HG03066 (cell line): ENCODE measurements at regions not wholly inside any gene's neighbourhood (a gene's known extent, or its start where the extent isn't known, plus 50 kb on each side); places are given as distances from the start of the nearest gene placed in this dataset.

Experiments used
- ATAC-seq: cut with Tn5 transposase; IDR thresholded peaks from one replicate; pipeline ENCODE4 v1.9.1; 2021; ENCODE audit warnings: low read depth; ENCODE audit not compliant: unreplicated experiment

- no peak for ATAC-seq
Observed at GRCh38 chr6:119633461-119633860, 283.9 kb upstream of the MAN1A1 start.

GRCh38 chr6:119630561-119631192, 281.1 kb upstream of the MAN1A1 start:
- no peak for ATAC-seq

DNA sequence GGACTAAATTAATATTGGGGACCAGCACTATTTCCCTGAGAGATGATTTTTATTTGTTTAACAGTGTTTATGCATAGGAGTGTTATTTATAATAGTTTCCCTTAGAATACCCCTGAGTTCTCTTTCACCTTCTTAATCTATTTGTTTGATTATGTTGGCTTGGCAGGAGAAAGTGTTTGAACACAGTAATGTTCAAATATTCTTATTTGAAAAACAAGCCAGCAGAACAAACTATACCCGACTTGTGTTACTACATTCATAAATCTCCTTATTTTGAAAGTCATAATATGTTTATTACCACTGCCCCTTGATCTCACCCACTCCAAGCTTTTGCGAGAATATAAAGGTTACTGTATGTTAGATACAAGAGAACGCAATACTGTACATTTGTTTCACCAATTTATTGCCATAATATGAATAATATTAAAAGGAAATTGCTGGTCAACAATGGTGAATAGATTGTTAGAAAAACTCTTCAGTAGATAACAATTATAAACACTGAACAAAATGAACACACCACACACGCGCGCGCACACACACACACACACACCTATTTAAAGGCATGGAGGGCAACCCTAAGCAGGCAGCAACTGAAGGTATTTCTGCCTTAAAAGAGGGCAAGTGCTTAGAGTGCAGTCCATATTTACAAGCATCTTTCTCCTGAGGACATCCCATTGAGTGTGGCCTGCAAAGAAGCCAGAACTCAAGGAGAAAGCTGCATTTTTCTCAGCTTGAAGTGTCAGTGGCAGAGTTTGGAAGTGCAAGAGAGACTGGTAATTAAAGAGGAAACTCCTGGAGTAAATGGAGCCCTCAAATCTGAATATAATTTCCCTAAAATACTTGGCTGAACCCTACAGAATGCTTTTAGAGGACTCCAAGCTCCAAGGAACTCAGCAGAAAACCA, 279.4 kb upstream of the MAN1A1 start:
- ATAC-seq, result no peak

DNA sequence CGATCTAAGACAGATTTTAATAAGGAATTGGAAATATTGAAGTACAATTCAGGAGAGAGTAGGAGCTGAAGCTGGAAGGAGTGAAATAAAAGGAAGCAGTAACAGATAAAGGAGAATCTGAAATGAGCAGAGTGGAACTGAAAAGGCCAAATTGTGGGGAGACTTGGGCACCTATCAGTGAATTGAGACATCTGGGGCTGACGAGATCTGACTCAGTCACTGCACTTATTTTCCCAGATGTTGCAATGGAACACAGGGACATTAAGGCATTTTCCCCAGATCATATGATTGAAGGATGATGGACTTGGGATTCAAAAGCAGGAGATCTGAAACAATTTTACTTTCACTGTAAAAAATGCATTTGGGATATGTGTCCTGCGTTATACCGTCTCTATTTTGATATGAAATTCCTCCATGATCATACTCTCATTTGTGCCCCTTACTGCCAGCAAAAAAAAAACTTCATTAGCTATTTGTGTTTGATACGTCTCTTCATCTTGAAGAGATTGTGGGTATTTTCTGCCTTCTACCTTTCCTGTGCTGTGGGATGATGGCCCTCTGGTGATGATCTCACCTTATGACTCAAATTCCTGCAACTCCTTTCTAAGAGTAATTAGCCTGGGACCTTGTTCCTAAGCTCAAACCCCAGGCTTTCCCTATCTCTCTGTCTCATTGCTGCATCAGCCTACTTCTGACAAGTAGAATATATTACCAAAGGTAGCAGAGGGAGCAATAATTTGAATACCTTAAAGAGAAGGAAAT, 278.5 kb upstream of the MAN1A1 start:
- ATAC-seq, result no peak

DNA sequence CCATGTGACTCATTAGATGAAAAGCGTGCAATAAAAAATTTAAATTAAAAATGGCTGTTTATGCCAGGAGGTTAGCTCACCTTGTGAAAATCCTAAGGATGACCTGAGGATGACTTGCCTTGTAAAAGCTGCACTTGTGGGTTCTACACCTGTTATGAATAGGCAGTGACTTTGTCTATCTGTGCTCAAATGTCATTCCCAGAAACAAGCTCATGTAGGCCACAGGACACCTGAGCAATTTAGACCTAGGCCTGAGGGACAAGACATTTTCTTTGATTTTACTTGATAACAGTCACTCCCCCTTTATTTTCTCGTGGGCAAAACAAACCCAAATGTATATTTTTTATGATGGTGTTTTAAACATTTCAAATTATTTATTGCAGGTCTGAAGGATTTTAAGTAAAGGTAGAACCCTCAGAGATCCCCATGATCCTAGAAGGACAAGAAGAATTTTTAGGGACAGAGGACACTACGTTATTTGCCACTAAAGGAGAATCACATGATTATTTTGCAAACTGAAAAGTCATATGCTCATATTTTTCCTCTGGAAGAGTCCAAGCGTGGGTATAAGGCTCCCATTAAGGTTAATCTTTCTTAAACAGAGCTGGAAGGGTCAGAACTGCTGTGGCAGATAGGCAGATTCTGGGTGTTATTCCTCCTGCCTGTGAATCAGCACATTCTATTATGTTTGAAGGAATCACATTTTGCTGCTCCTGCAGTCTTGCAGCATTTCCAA, 277.5 kb upstream of the MAN1A1 start:
- no peak for ATAC-seq

GRCh38 chr6:119620846-119621555, 271.4 kb upstream of the MAN1A1 start:
- no peak for ATAC-seq

DNA sequence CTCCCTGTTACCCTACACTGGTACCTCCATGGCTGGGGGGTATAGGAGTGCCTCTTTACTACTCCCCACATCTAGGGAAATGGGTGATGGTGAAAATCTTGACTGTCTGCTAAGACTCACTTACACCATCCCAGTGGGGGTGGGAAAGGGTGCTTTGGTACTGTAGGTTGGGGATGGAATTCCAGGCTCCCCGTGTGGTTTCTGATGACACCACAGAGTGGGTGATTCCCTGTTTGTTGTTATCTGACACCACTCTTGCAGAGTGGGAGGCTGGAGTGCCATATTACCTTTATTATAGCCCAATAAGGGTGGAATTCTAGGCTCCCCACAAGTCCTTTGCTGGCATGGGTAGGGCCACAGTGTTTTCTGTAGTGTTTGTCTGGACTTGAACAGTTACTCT, 264.6 kb upstream of the MAN1A1 start:
- ATAC-seq, result no peak

- ATAC-seq, result no peak
Observed at GRCh38 chr6:119612911-119613381, 263.4 kb upstream of the MAN1A1 start.

DNA sequence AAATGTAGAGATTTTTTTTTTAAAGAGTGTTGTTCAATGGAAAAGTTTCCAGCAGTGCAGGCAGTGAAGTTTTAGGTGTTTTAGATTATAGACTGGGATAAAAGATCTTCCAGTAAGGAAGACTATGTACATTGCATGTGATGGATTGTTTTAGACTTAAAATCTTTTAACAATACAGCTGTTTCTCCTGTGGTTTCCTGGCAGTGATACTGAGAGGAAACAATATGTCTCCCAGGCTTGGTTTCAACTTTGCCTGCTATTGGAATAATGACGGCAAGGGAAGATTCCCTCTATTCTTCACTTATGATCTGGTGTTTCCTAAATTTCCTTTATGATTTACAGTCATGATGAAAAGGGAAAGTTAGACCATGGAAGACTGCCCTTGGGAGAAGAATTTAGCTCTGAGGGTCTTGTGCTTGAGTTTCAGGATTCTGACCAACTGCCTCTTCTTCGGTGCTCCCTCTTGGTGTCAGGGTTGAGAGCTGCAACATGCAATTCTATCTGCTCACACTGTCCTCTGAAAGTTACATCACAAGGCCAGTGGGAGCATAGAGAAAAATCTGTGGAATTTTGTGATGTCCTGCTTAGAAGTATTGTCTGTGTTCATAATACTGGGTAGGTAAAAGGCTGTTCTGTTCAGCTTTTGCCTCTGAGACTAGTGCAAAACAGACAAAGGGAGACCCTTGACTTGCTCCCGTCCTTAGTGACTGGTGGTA, 262.8 kb upstream of the MAN1A1 start:
- ATAC-seq, result no peak

DNA sequence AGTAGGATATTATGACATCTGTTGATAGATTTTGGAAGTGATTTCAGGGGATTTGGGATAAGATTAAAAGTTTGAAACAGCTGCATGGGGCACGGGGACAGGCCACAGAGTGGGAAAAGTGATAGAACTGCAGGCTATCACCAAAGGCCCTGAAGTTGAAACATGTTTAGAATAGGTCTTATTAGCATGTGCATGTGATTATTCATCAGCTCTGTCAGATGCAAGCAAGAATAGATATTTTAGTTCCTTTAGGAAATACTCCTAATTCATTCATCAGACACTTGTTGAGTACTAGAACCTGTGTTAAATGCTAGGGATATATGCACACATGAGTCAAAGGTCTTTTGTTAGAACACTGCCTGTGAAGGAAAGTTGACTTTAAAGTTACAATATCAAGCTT, 261.2 kb upstream of the MAN1A1 start:
- no peak for ATAC-seq

DNA sequence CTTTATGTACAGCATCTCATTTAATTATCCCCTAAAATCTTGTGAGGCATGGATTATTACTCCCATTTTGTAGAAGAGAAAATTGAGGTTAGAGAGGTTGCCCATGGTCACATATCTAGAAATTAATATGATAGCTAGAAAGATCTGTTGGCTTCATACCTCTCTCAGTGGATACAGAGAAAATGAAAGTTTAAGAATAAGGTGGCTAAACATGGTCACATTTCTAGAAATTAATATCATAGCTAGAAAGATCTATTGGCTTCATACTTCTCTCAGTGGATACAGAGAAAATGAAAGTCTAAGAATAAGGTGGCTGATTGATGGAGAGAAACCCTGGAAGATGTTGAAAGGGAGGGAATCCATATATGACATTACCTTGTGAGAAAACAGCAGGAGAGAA, 260.7 kb upstream of the MAN1A1 start:
- ATAC-seq, result no peak

DNA sequence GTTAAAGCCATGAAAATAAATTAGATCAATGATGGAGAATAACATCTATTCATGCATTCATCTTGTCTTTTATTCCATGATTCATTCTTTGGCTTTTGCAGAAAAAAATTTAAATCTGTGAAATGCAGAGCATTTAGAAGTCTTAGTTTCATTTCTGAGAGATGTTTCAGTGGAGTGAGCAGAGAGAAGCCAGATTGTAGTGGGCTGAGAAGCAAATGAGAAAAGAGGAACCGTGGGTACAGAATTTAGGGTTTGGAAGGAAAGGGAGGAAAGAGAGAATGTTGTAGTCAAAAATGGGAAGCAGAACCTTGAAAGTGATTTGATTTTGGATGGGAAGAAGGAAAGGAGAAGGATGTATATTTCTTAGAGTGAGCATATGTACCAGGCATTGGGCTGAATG, 260.3 kb upstream of the MAN1A1 start:
- ATAC-seq, result no peak

DNA sequence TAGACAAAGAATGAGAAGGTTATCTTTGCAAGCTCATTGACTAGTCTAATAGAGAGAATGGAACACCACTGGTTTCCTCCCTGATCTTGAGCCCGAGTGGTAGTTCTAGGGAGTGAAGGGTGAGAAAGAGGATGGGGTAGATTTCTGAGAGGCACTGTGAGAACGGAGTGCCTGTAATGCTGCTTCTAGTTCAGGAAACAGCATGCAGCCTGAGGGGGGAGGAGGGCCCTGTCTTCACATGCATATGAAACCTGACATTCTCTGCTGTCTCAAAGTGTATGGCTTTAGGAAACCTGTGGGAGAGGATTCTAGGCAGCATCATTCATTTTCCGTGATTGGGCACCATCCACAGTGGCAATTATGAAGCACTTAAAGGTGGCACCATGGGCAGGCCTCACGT, 259.4 kb upstream of the MAN1A1 start:
- ATAC-seq, result no peak

DNA sequence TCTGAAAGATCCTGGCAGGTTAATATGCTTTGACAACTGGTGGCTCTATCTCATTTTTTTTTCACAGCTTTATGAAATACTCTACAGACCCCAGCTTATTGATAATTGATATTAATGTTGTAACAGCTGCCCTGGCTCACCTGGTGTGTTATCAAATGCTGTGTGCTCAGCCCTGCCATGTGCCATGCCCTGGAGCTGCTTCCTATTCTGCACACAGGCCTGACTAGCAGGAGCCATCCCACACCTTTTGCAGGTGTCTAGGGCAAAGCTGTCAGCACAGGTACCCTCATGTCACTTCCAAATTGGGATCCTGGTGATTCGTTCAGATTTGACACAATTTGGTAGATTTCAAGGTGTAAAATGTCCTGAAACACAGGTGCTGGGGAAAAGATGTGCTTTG, 254.6 kb upstream of the MAN1A1 start:
- no peak for ATAC-seq

DNA sequence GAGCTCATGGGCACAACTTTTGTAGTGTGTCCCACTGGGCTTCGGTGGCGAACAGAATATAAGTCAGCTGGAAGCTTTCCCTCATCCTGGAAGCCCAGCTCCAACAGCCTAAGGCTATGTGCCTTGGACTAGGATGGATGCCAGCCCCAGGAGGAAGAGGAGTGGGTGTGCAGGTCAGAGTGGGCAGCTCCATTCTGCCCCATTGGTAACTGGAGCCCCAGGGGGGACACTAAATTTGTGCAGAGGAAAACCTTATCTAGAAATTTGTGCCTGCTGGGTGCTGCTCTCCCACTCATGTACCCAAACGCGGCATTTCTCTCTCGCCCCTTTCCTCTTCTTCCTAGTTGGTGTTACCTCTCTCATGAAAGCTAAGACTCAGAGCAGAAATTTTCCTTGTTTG, 253.9 kb upstream of the MAN1A1 start:
- ATAC-seq, result no peak

DNA sequence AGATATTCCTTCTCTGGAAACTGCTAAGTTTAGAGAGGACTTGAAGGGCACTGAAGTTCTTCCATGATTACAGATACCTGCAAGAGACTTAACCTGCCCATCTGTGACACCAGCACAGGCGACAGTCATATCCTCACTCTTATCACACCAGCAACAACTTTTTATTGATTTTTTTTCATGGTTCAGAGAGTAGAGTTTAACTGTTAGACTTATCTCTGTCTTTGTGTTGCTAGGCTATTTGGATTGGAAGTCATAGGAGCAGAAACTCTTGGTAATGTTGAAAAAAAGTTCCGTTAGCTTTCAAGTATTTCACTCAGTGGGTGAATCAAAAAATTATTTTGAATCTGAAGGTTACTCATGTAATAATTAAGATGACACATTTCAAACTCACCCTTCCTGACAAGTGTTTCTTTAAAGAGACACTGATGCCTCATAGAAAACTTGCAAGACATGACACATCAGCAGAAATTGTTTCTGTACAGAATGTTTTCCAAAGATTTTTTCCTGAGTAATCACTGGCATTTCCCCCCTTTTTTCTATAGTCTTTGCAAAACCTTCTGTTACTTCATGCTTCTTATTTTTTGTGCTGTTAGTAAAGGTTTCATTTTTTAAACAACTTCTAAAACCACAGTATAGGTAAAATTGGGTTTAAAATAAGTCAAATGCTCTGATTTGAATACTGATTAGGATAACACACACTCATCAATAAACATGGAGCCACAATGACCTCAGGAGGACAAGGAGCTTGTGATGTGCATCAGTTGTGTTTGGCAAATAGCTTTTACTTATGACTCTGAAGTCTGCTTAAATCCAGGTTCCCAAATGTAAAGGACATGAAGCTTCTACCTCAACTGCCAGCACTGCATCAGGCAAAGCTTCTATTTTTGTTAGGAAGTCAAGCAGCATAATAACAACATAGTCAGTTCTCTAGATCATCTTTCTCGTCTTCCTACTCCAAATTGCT, 252.9 kb upstream of the MAN1A1 start:
- no peak for ATAC-seq

DNA sequence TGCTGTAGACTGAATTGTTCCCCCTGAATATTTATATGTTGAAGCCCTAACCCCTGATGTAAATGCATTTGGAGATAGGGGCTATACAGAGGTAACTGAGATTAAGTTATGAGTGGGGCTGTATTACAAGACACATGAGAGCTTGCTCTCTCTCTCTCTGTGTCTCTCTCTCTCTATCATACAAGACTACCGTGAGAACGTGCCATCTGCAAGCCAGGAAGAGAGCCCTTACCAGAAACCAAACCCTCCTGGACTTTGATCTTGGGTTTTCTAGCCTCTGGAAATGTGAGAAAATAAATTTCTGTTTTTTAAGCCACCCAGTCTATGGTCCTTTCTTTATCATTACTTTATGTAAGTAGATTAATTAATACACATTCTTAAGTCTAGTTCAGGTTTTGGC, 249.3 kb upstream of the MAN1A1 start:
- ATAC-seq, result no peak

- ATAC-seq, result no peak
Observed at GRCh38 chr6:119594907-119595306, 245.3 kb upstream of the MAN1A1 start.
